WERI-Rb-1 (cell line): ENCODE measurements at regions not wholly inside any gene's neighbourhood (a gene's known extent, or its start where the extent isn't known, plus 50 kb on each side); places are given as distances from the start of the nearest gene placed in this dataset.

Source experiments
- DNase-seq: peaks from one replicate; pipeline ENCODE4 v3.0.0-alpha.2; 2020
- H3K27ac ChIP-seq: fragments of 250-450 bp; sonication (Bioruptor Pico); 2 replicates; pipeline ENCODE4 v1.5.1; 2020; ENCODE audit warnings: mild to moderate bottlenecking, moderate library complexity
- H3K27me3 ChIP-seq: fragments of 250-450 bp; sonication (Bioruptor Pico); 2 replicates; pipeline ENCODE4 v1.5.1; 2021; ENCODE audit warnings: mild to moderate bottlenecking, low read depth, moderate library complexity; ENCODE audit not compliant: insufficient read depth, severe bottlenecking
- H3K36me3 ChIP-seq: fragments of 250-450 bp; sonication (Bioruptor Pico); 2 replicates; pipeline ENCODE4 v1.5.1; 2020; ENCODE audit warnings: mild to moderate bottlenecking, moderate library complexity
- H3K4me3 ChIP-seq: 2 replicates; pipeline ENCODE4 v1.5.1; 2011; ENCODE audit warnings: low read depth, mild to moderate bottlenecking, control low read depth, low read length
- H3K9me3 ChIP-seq: fragments of 250-450 bp; sonication (Bioruptor Pico); 2 replicates; pipeline ENCODE4 v1.5.1; 2021; ENCODE audit warnings: mild to moderate bottlenecking, moderate library complexity; ENCODE audit not compliant: severe bottlenecking
- TF ChIP-seq, protein P1 (sequence below): IDR thresholded peaks from 2 replicates; pipeline ENCODE4 v1.5.1; 2011; ENCODE audit warnings: low read depth, mild to moderate bottlenecking, control low read depth, inconsistent platforms, low read length

GRCh38 chr9:29290516-29290915 is 1717.2 kb upstream of the C9orf72 start:
- no peaks in the 10 kb centered on the region for H3K27me3 ChIP-seq
- DNase-seq, result no peak
- no peak overlapping the region for H3K4me3 ChIP-seq
- H3K9me3 ChIP-seq, result no peaks in the 10 kb centered on the region
- H3K36me3 ChIP-seq, result no peaks in the 10 kb centered on the region
- TF ChIP-seq, protein P1, sequence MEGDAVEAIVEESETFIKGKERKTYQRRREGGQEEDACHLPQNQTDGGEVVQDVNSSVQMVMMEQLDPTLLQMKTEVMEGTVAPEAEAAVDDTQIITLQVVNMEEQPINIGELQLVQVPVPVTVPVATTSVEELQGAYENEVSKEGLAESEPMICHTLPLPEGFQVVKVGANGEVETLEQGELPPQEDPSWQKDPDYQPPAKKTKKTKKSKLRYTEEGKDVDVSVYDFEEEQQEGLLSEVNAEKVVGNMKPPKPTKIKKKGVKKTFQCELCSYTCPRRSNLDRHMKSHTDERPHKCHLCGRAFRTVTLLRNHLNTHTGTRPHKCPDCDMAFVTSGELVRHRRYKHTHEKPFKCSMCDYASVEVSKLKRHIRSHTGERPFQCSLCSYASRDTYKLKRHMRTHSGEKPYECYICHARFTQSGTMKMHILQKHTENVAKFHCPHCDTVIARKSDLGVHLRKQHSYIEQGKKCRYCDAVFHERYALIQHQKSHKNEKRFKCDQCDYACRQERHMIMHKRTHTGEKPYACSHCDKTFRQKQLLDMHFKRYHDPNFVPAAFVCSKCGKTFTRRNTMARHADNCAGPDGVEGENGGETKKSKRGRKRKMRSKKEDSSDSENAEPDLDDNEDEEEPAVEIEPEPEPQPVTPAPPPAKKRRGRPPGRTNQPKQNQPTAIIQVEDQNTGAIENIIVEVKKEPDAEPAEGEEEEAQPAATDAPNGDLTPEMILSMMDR, result no peak
- H3K27ac ChIP-seq, result no peak overlapping the region

GRCh38 chr9:29297592-29297991 is 1724.3 kb upstream of the C9orf72 start:
- TF ChIP-seq, protein P1, result no peak
- Histone ChIP-seq H3K27me3 (no peaks in the 10 kb centered on the region), H3K27ac (no peak overlapping the region), H3K4me3 (no peak overlapping the region), H3K9me3 (no peaks in the 10 kb centered on the region), H3K36me3 (no peaks in the 10 kb centered on the region)
- no peak for DNase-seq

- Histone ChIP-seq H3K27me3 (no peaks in the 10 kb centered on the region), H3K27ac (no peak overlapping the region), H3K9me3 (no peaks in the 10 kb centered on the region), H3K36me3 (no peaks in the 10 kb centered on the region), H3K4me3 (no peak overlapping the region)
- TF ChIP-seq, protein P1, result no peak
- no peak for DNase-seq
Observed at GRCh38 chr9:29311221-29311620, 1737.9 kb upstream of the C9orf72 start.

DNA sequence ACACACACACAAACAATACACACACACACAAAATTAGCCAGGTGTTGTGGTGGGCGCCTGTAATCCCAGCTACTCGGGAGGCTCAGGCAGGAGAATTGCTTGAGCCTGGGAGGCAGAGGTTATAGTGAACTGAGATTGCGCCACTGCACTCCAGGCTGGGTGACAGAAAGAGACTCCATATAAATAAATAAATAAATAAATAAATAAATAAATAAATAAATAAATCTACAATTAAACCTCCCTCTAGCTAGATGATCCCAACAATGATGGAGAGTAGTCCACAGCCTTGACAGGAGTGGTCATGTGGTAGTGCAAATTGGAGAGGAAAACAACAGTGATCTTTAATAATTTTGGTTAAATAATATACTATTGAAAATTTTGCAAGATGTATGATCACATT is 1739.0 kb upstream of the C9orf72 start:
- H3K9me3 ChIP-seq, result no peaks in the 10 kb centered on the region
- TF ChIP-seq, protein P1, result no peak
- no peak overlapping the region for H3K27ac ChIP-seq
- H3K4me3 ChIP-seq, result no peak overlapping the region
- no peaks in the 10 kb centered on the region for H3K27me3 ChIP-seq
- DNase-seq, result no peak
- H3K36me3 ChIP-seq, result no peaks in the 10 kb centered on the region

GRCh38 chr9:29319736-29320513 is 1746.6 kb upstream of the C9orf72 start:
- H3K27ac ChIP-seq, result no peak overlapping the region
- TF ChIP-seq, protein P1, result no peak

DNA sequence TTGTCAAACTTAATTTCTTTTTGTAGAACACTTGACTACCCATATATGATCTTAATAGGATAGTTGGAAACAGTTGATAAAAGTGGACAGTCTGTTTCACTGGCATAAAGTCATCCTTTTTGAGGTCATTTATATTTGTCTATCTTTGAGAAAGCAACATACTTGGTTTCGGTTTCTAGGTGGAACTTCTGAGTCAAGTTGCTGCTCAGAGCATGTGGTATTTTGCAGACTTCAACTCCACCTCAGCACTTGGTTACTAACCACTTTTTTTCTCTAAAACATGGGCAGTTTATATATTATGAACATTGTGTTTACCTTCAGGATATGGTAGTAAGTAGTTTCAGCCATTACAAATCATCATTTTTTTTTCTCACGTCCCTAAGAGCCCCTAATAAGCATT is 1749.0 kb upstream of the C9orf72 start:
- Histone ChIP-seq H3K36me3 (no peaks in the 10 kb centered on the region), H3K9me3 (no peaks in the 10 kb centered on the region)
- DNase-seq, result no peak

More at GRCh38 chr9:29319736-29320513, 1746.6 kb upstream of the C9orf72 start:
- Histone ChIP-seq H3K36me3 (no peaks in the 10 kb centered on the region), H3K9me3 (no peaks in the 10 kb centered on the region), H3K4me3 (no peak overlapping the region), H3K27me3 (no peaks in the 10 kb centered on the region)
- no peak for DNase-seq

More for the DNA sequence above, 1749.0 kb upstream of the C9orf72 start:
- H3K4me3 ChIP-seq, result no peak overlapping the region
- no peak overlapping the region for H3K27ac ChIP-seq
- TF ChIP-seq, protein P1, result no peak
- no peaks in the 10 kb centered on the region for H3K27me3 ChIP-seq
